Motor neuron (in vitro differentiated cells): ENCODE measurements at regions not wholly inside any gene's neighbourhood (a gene's known extent, or its start where the extent isn't known, plus 50 kb on each side); places are given as distances from the start of the nearest gene placed in this dataset.

ENCODE experiments used
- ATAC-seq, 8 experiments: fragments of 200-7000 bp; cut with Tn5 transposase; replicated peaks in 6 of 8; 2 replicates each; pipeline ENCODE4 v1.8.0; 2021; ENCODE audit warnings: mild to moderate bottlenecking in 8 of 8, moderate library complexity in 8 of 8
- H3K27ac ChIP-seq, 2 donors: fragments of 250-450 bp; sonication (Bioruptor Pico); 2 replicates each; pipeline ENCODE4 v1.9.0; 2021; ENCODE audit warnings: antibody characterized with exemption in 2 of 2, mild to moderate bottlenecking in 2 of 2, moderate library complexity in 1 of 2
- H3K4me1 ChIP-seq, 2 donors: fragments of 250-450 bp; sonication (Bioruptor Pico); replicated peaks in 1 of 2; 2 replicates each; pipeline ENCODE4 v1.6.1; 2021; ENCODE audit warnings: antibody characterized with exemption in 2 of 2, mild to moderate bottlenecking in 2 of 2, moderate library complexity in 1 of 2
- H3K4me3 ChIP-seq, 5 donors: fragments of 250-450 bp; sonication (Bioruptor Pico); 2 replicates each; pipeline ENCODE4 v1.9.0; 2021; ENCODE audit warnings: antibody characterized with exemption in 5 of 5, mild to moderate bottlenecking in 5 of 5, moderate library complexity in 4 of 5
- WGBS, 10 experiments: fragments of 450-650 bp; shearing (Covaris generic); methylation state at CpG; one replicate each; pipeline ENCODE4 v1.0.0; 2022; 5-methylcytosine and 5-hydroxymethylcytosine counted together
- in situ Hi-C, 9 experiments: fragments of 400-800 bp; cut with MboI; loops; one replicate each; pipeline ENCODE4 v1.15.0; 2021; ENCODE audit warnings: low sequenced_read_pairs in 9 of 9, low pct_unique_long_range_greater_than_20kb in 2 of 9; ENCODE audit not compliant: unreplicated experiment in 9 of 9

DNA sequence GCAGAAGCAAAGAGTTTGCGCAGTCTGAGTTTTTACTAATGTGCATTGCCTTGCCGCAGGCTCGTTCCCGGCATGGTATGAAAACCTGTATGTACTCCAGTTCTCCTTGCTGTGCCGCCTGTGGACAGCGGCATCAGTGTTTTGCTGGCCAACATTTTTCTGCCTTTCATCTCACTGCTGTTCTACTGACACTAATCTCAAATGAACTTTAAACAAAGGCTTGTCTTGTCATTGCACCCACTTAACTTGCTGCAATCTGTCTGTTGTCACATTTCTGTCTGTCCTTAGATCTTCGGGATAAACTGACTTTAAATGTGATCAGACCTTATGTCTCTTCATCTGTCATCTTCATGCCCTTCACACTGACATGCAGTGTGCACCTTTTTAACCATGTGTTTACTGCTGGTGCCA lies 71.7 kb upstream of the ZNRF2 start:
- no peaks in the 10 kb centered on the region for H3K4me1 ChIP-seq
- in situ Hi-C loops: no loop called here
- no peak overlapping the region for H3K4me3 ChIP-seq
- no peak for ATAC-seq
- H3K27ac ChIP-seq: no peak overlapping the region
- WGBS, 10 experiments: 41 to 95% (median 78%) methylated on average over 1 to 7 of the region's 7 CpGs

DNA sequence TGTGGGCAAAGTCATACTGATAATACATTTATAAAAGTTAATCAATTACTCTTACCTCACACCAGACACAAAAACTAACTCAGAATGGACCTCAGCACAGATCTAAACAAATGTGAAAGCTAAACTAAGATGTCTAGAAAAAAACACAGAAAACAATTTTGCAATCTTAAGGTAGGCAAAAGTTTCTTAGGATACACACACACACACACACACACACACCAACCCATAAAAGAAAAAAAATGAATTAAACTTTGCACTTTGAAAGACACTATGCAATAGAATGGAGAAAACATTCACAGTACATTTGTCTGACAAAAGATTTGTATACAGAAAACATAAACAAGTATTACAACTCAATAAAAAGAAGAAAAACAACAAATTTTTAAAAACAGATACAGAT lies 70.8 kb upstream of the ZNRF2 start:
- in situ Hi-C loops: no loop called here
- ATAC-seq: no peak
- Histone ChIP-seq H3K27ac (no peak overlapping the region), H3K4me1 (no peaks in the 10 kb centered on the region), H3K4me3 (no peak overlapping the region)

DNA sequence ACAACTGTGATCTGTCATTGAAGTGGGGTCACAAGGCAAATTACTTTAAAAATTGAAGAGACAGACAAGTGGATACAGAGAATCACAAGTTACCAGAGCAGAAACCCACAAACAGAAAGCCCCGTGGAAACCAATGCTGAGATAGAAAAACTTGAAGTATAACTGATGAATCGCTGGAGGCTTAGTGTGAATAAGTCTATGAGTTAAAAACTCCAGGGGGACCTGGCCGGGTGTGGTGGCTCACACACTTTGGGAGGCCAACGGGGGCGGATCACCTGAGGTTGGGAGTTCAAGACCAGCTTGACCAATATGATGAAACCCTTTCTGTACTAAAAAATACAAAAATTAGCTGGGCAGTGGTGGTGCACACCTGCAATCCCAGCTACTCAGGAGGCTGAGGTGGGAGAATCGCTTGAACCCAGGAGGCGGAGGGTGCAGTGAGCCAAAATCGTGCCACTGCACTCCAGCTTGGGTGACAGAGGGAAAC lies 69.7 kb upstream of the ZNRF2 start:
- no peak overlapping the region for H3K27ac ChIP-seq
- H3K4me1 ChIP-seq: no peaks in the 10 kb centered on the region
- no peak overlapping the region for H3K4me3 ChIP-seq
- in situ Hi-C loops: no loop called here
- no peak for ATAC-seq
- 59 to 100% (median 92%) methylated on average over 2 to 8 of the region's 8 CpGs; no CpG with 5 or more reads in 1 of the 10 experiments for WGBS, 10 experiments

DNA sequence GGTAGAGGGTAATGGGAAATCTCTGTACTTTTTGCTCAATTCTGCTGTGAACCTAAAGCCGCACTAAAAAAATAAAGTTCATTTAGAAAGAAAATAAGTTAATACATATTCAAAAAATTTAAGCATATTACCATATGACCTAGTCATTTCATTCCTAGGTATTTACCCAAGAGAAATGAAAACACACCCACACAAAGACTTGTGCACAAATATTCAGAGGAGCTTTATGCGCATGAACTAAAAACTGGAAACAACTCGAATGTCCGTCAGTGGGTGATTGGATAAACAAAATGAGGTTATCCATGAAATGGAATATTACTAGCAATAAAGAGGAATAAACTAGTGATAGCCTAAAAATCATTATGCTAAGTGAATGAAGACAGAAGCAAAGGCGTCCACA lies 62.6 kb upstream of the ZNRF2 start:
- no peak overlapping the region for H3K27ac ChIP-seq
- peak in 3 of 8 experiments; percentile 90 to 92 (median 92) for ATAC-seq
- no peak overlapping the region for H3K4me3 ChIP-seq
- H3K4me1 ChIP-seq: peaks cover 9 to 16% of the 10 kb centered on the region in 2 donors
- in situ Hi-C loops: no loop called here
- WGBS, 10 experiments: 19 to 93% (median 81%) methylated on average over 3 to 5 of the region's 5 CpGs

DNA sequence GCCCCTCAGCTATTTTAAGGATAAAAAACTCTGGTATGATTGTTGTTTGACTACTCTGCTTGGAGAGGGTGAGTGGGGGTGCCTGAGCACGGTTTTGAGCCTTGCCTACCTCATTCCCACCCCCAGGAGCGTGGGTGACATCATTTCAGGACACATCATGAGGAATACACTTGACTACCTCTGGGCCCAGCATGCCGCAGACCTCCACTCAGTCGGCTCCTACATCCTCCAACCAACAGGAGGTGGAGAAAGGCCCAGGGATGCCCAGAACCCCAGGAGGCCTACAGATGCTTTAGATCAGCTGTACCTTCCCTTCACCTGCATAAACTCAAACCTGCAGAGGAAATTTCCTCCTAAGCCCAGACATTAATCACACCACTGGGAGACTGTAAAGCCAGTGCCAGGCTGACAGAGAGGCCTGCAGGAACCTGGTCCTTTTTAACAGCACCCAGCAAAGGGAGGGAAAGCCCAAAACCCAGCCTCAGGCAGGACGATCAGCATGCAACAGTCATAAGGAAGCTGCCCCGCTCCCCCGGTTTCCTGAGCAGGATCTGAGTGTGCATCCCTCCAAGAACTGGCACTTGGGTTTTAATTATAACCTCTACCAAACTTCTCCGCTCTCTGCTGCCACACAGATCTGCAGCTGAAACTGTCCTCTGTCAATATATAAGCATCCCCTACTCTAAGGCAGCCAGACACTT lies 61.7 kb upstream of the ZNRF2 start:
- no peak overlapping the region for H3K4me3 ChIP-seq
- WGBS, 10 experiments: 39 to 100% (median 59%) methylated on average over 1 to 3 of the region's 8 CpGs; no CpG with 5 or more reads in 3 of the 10 experiments
- peak in 4 of 8 experiments; percentile 21 to 85 (median 54) for ATAC-seq
- H3K27ac ChIP-seq: no peak overlapping the region
- in situ Hi-C loops: no loop called here
- peaks cover 11 to 16% of the 10 kb centered on the region in 2 donors for H3K4me1 ChIP-seq

DNA sequence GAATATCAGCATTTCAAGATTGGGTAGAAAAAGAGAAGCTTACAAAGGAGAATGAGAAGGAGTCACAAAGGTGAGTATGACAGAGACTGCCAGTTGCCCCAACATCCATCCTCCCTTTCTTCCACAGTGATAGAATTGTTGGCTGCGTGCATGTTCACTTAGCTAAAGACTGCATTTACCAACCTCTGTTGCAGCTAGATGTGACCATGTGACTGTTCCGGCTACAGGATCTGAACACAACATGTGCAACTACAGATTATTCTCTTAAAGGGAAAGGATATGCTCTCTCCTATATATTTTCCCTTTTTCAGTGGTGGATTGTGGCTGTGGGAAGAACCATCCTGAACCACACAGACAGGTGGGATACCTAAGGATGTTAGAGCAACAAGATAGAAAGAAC lies 60.5 kb upstream of the ZNRF2 start:
- peaks cover 11 to 16% of the 10 kb centered on the region in 2 donors for H3K4me1 ChIP-seq
- in situ Hi-C loops: no loop called here
- no peak overlapping the region for H3K27ac ChIP-seq
- WGBS, 10 experiments: 70 to 100% (median 100%) methylated on average over 1 to 2 of the region's 2 CpGs; no CpG with 5 or more reads in 4 of the 10 experiments
- no peak for ATAC-seq
- no peak overlapping the region for H3K4me3 ChIP-seq

DNA sequence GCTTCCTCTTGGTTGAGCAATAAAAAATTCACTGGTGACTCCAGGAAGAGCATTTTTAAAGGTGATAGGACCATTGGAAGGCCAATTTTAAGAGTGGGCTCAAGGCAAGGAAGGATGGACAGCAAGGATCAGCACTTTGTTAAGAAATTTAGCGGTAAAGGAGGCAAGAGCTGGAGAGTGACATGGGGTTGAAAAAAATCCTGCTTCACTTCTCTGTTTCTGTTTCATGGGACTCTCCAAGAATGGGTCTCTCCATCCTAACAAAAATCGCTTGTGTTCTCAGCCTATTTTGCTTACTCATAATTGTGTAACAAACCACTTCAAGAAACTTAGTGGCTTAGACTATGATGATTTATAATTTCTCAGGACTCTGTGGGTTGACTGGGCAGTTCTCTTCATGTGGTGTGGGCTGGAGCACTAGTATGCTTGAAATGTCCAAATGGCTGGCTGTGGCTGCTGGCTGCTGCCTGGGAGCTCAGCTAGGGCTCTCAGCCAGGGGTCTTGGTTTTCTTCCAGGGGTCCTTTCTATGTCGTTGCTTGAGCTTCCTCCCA lies 59.8 kb upstream of the ZNRF2 start:
- no peak overlapping the region for H3K27ac ChIP-seq
- ATAC-seq: peak in 3 of 8 experiments; percentile 28 to 44 (median 40)
- H3K4me3 ChIP-seq: no peak overlapping the region
- in situ Hi-C loops: no loop called here
- H3K4me1 ChIP-seq: peaks cover 11 to 16% of the 10 kb centered on the region in 2 donors
- 31 to 100% (median 86%) methylated on average over 1 to 3 of the region's 3 CpGs; no CpG with 5 or more reads in 1 of the 10 experiments for WGBS, 10 experiments

DNA sequence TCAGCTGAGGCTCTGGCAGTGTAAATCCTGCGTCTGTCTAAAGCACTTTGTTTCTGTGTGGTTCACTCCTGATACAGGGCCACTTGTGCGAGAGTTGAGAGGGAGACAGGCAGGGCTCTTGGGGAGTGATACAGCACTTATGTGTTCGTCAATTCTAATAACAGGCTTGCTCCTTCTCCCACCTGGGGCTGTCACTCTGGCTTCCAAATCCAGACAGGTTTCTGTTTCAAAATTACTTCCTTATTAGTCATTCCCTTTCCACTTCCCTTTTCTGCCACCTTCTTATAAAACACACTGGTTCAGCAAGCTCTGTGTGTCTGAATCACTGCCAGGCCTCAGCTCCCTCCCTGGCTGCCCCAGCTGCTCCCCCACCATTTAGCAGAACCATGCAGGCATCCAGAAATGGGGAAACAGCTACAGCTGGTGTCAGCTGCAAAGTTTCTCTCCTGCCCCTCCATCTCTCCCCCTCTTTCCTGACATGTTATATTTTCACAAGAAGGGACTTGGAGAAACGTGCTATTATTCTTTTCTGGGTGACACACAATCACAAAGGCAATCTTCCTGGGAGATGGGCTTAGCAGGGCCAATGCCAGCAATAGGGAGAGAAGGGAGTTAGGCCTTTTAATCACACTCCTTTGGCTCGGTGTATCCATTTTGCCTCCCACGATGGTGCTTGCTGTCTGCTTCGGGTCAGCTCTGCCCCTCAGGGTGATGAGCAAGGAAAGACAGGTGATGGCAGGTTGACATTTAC lies 58.4 kb upstream of the ZNRF2 start:
- 20 to 100% (median 62%) methylated on average over 1 to 6 of the region's 7 CpGs; no CpG with 5 or more reads in 3 of the 10 experiments for WGBS, 10 experiments
- peak in 5 of 8 experiments; percentile 62 to 74 (median 70) for ATAC-seq
- Histone ChIP-seq H3K4me3 (no peak overlapping the region), H3K27ac (peak overlapping the region in 1 of 2 donors; percentile 3), H3K4me1 (peaks cover 11 to 16% of the 10 kb centered on the region in 2 donors)
- in situ Hi-C loops: no loop called here

DNA sequence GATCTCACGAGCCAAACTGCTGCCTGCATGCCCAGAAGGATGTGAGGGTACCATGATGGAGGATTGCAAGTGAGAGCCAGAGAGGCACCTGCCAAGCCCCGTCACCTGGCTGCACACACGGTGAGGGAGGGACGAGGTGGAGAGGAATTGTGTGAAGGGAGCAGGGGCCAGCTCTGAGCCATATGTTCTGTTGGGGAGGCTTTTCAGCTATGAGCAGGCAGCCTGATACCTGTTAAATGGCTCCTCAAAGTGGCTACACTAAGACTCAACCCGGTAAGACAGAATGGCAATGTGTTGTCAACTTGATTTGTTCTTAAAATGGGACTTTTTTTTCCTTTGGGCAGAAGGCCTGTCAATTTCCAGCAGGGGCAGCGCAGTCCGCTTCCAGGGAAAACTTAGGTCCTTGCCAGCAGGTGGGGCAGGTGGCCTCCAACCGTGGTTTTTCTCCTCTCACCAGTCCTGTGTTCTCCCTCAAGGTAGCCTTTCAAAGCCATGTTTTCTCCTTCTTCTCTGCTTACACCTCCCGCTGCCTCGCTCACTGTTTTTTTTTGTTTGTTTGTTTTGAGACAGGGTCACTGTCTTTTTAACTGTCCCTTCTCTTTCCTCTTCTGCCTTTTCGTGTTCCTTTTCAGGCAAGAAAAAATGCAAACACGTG lies 57.7 kb upstream of the ZNRF2 start:
- Histone ChIP-seq H3K4me3 (no peak overlapping the region), H3K27ac (no peak overlapping the region), H3K4me1 (peaks cover 11 to 16% of the 10 kb centered on the region in 2 donors)
- WGBS, 10 experiments: 53 to 97% (median 82%) methylated on average over 3 to 8 of the region's 12 CpGs; no CpG with 5 or more reads in 1 of the 10 experiments
- peak in 6 of 8 experiments; percentile 7 to 74 (median 27) for ATAC-seq
- in situ Hi-C loops: no loop called here

DNA sequence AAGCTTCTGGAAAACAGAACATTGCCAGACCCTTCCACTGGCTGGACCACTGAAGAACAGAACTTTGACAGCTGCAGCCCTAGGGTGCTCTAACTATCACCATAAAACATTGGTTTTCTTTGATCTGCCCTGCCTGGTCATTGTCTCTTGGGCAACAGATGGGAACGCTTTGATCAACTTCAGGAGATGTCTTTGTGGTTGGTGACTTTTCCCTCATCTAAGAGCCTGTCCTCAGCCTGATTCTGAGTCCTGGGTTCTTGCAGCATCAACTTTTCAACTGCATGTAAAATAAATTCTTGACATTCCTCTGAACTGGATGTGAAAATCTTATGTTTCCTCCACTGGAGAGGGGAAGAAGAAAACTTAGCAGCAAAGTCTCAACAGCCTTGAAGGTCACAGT lies 53.1 kb upstream of the ZNRF2 start:
- in situ Hi-C loops: no loop called here

DNA sequence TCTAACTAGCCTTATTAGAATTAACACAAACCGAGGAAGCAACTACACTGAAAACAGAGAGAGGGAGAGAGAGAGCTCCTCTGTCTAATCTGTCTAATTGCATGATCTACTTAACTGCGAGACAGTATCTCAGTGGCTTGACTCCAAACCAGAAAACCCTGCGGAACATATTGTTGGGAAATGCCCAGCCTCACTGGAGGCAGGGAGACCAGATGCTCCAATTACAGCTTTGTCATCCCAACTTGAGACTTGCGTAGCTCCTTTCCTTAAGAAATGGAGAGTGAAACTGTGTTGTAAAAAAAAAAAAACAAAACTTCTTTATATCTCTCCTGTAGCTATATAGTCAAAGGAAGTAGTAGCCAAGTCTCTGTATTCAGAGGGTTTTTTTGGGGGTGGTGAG lies 52.0 kb upstream of the ZNRF2 start:
- in situ Hi-C loops: no loop called here
- WGBS, 10 experiments: 50 to 100% (median 95%) methylated on average over 1 to 4 of the region's 4 CpGs; no CpG with 5 or more reads in 1 of the 10 experiments
- no peaks in the 10 kb centered on the region for H3K4me1 ChIP-seq
- no peak for ATAC-seq
- no peak overlapping the region for H3K4me3 ChIP-seq
- H3K27ac ChIP-seq: no peak overlapping the region

More for the DNA sequence above, 53.1 kb upstream of the ZNRF2 start:
- 67 to 100% (median 90%) methylated on average over 1 of the region's 1 CpG; no CpG with 5 or more reads in 6 of the 10 experiments for WGBS, 10 experiments
- H3K27ac ChIP-seq: no peak overlapping the region
- no peak overlapping the region for H3K4me3 ChIP-seq
- H3K4me1 ChIP-seq: peaks cover 5 to 7% of the 10 kb centered on the region in 2 donors
- ATAC-seq: no peak
